Fibroblast of pulmonary artery (primary cell): ENCODE measurements at regions not wholly inside any gene's neighbourhood (a gene's known extent, or its start where the extent isn't known, plus 50 kb on each side); places are given as distances from the start of the nearest gene placed in this dataset.

Source experiments
- DNase-seq: peaks from one replicate; pipeline ENCODE4 v3.0.0-alpha.2; 2010; ENCODE audit warnings: low read depth
- H3K4me3 ChIP-seq: replicated peaks from 2 replicates; pipeline ENCODE4 v1.5.1; 2011; ENCODE audit warnings: low read depth, mild to moderate bottlenecking, control low read depth, low read length, moderate library complexity
- TF ChIP-seq, protein P1 (sequence below): IDR thresholded peaks from 2 replicates; pipeline ENCODE4 v1.5.1; 2011; ENCODE audit warnings: mild to moderate bottlenecking, control low read depth, low read length, inconsistent platforms; ENCODE audit errors: missing control alignments

DNA sequence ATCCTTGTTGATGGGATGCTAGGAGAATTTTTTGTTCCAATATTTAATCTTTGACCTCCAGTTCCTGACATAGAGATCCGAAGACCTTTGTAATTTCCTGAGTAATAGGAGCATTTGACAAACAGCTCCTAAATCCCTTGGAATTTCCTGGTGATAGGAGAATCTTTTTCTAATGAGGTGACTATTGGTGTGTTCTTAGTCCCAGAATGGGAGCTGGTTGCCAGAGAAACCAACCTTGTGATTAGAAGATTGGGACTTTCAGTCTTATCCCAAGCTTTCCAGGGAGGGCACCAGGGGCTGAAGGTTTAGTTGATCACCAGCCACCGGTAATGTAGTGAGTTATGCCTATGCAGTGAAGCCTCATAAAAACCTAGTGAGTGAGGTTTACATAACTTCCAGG is 170.9 kb downstream of the KDM5D start:
- no peak overlapping the region for H3K4me3 ChIP-seq
- DNase-seq = no peak
- TF ChIP-seq, protein P1, sequence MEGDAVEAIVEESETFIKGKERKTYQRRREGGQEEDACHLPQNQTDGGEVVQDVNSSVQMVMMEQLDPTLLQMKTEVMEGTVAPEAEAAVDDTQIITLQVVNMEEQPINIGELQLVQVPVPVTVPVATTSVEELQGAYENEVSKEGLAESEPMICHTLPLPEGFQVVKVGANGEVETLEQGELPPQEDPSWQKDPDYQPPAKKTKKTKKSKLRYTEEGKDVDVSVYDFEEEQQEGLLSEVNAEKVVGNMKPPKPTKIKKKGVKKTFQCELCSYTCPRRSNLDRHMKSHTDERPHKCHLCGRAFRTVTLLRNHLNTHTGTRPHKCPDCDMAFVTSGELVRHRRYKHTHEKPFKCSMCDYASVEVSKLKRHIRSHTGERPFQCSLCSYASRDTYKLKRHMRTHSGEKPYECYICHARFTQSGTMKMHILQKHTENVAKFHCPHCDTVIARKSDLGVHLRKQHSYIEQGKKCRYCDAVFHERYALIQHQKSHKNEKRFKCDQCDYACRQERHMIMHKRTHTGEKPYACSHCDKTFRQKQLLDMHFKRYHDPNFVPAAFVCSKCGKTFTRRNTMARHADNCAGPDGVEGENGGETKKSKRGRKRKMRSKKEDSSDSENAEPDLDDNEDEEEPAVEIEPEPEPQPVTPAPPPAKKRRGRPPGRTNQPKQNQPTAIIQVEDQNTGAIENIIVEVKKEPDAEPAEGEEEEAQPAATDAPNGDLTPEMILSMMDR = no peak

DNA sequence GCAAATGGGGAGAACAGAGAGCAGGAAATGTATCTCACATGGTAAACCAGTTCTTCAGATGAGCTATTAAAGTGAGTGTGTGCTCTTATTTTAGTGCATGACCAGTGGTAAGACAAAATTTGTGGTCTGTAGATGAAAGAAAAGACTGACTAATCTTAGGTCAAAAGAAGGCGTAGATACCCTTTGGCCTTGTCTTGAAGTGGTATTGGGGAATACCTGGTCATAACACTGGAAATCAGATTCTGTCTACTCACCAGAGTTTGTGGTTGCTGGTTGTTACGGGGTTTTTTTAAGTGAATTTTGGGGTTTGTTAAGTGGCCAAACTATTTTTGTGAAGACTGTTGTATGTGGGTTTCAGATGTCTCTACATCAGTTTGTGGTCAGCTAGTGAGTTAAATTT is 173.5 kb downstream of the KDM5D start:
- H3K4me3 ChIP-seq = no peak overlapping the region
- no peak for DNase-seq
- TF ChIP-seq, protein P1 = no peak

DNA sequence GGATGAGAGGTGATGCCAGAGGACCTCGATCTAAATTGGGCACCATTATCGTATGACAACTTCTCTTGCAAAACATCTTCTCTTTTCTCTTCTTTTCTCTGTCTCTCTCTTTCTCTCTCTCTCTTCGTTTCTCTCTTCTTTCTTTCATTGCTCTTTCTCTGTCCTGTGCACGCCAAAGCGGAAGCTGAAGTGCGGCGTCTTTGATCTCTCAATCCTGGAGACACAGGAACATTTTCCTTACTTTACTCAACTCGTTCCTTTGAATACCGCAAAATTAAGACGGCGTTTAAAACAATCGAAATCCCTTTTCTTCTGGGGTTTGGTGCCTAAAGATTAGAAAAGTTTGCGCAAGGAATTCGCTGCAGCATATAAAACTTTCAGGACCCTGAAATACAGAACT is 176.6 kb downstream of the KDM5D start:
- H3K4me3 ChIP-seq = peak overlapping the region; percentile 78
- DNase-seq = peak; percentile 21
- TF ChIP-seq, protein P1 = no peak

DNA sequence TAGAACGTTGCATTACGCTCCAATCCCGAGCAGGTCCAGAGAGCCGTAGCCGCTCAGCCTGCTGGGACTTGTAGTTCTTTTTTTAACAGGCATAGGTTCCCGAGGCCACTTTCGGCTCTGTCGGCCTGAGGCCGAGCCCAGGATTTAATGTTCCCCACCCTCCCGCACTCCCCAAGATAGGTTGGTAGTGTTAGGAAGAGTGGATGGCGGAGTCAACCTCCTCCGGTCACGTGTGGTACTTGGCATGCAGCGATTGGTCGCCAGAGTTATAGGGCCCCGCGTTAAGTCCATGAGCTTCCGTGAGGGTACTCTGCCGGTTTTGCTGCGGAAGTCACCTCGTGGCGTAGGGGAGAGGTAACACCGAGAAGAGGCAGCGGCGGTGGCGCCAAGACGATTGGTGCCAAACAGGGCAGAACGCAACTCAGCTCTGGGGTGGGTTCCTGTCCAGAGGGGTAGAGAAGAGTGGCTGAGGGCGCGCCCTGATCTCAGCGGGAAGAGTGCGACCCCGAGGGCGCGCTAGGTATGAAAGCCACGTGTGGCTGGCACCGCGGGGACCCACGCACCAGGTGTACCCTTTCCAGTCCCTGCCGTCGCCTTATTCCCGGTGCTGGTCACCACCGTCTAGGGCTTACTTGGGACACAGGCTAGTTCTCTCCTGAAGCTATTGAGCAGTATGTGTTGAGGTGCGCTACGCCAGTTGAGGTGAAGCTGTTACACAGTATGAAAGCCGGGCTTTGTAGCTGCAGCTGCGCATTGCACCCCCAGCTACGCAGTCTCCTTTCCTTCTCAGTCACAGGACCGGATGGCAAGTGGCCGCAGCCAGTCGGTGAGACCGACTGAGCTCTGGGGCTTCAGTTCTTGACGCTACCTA is 177.2 kb downstream of the KDM5D start:
- H3K4me3 ChIP-seq = peak overlapping the region; percentile 78
- TF ChIP-seq, protein P1 = no peak
- peak; percentile 97 for DNase-seq

DNA sequence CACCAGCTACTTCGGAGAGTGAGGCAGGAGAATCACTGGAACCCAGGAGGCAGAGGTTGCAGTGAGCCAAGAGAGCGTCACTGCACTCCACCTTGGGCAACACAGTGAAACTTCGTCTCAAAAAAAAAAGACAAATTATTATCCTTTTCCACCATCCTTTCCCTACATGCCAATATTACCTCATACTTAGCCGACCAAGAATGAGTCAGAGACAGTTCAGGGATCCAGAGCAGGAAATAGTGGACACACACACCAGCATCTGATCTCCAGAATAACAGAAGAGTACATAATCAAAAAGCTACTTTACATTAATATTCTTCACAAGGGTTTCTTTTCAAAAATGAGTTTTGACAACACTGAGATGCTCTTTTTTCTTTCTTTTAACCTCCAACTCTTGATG is 185.4 kb downstream of the KDM5D start:
- H3K4me3 ChIP-seq = no peak overlapping the region
- TF ChIP-seq, protein P1 = no peak
- DNase-seq = peak; percentile 52

DNA sequence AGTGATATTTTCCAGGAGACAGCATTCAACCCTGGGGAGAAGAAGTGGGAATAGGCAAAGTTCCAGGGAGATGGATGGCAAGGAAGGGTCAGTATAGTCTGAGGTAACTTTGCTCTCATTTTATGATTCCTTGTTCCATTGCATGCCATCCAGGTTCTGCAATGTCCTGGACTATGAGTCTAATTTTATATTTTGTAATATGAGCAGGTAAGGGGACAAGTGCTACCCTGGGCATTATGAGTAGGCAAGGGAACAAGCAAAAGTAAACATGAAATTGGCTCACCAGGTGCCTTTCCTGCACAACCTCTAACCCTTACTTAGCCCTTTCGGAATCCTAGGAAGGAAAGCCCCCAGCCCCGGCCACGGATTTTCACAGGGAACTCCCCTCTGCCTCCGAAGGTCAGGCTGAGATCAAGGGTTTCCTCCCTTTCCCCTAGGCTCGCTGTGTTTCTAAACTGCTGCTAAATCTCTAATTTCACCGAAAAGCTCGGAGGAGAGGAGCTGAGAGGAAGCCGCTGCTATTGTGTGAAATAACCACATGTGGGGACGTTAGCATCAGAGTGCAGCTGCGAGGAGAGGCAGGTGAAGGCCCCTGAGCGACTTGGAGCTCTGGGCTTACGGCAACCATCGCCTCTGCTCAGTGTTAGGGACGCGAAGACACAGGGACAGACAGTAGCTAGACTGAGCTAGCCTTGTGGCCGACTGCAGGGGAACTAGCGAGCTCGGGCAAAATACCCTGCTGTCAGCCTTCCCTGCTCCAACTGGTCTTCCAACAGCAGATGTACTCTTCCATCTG is 194.7 kb downstream of the KDM5D start:
- H3K4me3 ChIP-seq = no peak overlapping the region
- no peak for DNase-seq
- TF ChIP-seq, protein P1 = no peak
